ENCODE measurements at regions not wholly inside any gene's neighbourhood (a gene's known extent, or its start where the extent isn't known, plus 50 kb on each side); places are given as distances from the start of the nearest gene placed in this dataset.

DNA sequence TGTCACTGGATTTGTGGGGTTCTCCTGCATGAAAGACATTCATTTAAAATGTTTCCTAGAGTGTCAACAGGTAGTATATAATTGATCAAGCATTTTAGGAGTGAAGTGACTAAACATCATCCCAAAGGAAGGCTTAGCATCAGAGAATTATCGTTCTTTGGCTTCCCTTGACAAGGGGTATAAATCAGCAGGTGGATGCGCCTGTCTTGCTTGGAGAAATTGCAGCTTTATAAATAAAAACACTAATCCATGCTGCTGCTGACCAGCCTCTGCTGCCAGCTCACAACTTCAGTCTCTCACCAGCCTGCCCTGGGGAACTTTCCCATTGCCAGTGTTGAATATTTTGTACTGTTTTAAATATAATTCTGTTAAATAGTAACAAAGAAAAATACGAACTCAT, 1184.7 kb upstream of the TENM4 start:
- DNase-seq (ENCODE audit: low read depth, low spot score) = no peak

- no peak for DNase-seq (ENCODE audit: low read depth, low spot score)
Observed at GRCh38 chr11:80621871-80622270, 1181.0 kb upstream of the TENM4 start.

DNA sequence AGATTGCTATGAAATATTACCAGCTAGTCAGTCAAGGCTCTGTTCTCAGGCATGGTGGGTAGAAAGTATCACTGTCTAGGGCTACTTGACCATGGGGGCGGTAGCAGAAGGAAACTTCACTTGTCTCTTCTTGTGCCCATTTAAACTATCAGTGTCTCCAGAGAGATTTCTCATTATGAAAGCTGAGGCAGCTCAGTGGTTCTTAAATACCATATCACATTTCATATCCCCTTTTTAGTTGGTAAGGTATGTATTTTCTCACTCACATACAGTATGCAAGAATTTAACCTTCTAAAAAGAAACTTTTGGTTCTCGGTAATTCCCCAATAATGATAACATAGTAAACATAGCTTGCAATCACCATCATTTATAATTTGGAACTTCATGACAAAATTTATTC, 1180.0 kb upstream of the TENM4 start:
- no peak for DNase-seq (ENCODE audit: low read depth, low spot score)

DNA sequence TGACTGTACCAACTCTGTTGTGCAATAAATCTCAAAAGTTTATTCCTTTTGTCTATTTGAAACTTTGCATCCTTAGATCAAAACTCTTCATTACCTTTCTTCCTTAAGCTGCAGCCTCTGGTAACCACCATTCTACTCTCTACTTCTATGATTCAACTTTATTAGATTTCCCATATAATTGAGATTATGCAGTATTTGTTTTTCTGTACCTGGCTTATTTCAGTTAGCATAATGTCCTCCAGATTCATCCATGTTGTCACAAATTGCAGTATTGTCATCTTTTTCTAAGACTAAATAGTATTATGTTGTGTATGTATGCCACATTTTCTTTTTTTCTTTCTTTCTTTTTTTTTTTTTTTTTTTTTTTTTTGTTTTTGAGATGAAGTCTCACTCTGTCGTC, 1176.3 kb upstream of the TENM4 start:
- DNase-seq (ENCODE audit: low read depth, low spot score) = no peak

DNA sequence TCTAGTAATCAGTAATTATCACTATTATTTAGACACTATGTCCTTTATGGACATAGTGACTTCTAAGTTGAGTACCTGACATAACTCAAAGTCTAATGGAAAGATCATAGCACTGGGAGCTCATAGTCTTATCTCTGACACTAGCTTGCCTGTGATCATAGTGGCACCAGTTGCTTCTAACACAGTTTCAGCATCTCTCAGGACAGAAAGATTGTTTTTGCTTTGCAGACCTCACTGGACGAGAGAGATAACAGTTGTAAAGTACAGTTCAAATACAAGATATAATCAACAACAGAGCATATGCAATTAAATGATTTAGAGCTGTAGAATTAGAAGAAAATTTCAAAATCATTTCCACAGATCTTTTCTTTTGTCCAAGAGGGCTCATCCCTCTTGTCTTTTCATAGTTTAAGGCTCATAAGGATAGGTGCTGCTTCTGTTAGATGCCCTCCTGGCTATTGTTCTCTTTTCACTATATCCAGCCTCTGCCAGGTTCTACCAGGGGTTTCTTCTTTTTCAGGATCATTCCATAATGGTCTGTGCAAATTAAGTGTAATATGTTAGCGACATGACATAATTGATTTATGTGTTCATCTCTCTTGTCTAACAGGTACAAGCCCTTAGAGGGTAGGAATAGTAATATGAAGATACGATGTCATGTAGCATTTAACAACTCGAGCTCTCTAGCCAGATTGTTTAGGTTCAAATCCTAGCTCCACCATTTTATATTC, 1175.4 kb upstream of the TENM4 start:
- no peak for DNase-seq (ENCODE audit: low read depth, low spot score)

DNA sequence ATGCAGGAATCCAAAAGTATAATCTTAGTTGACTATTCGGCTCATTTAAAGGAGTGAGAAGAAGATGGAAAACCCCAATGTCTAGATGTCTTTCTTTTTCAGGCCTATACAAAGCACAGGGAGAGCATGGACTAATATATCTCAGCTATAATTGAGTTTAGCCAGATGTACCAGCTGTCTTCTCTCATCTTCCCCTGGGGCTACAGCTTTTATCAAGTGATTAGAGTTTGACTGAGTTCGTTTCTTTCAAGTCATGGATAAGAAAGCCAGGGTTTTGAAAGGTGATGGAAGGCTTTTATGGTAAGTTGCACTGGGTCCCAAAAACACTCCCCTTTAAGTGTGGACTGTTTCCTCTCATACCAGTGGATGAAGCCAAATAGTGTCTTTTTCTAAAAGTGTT, 1172.8 kb upstream of the TENM4 start:
- DNase-seq (ENCODE audit: low read depth, low spot score) = no peak

- no peak for DNase-seq (ENCODE audit: low read depth, low spot score)
Observed at GRCh38 chr11:80610516-80610915, 1169.7 kb upstream of the TENM4 start.

DNA sequence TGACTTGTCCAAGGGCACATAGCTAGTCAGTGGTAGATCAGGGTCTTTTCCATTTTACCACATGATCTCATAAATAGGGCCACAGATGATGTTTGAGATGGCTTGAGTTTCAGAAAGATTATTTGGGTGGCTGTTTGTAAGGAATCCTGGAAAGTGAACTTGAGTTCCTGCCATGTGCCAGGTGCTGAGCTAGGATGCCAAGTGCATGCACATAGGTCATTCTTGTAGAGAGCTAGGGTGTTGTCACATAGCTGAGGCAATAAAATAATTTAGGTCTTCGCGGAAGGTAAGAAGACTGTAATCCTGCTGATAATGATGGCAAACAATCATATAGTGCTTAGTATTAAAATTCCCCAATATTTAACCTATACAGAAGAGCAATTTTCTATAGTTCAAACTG, 1162.6 kb upstream of the TENM4 start:
- no peak for DNase-seq (ENCODE audit: low read depth, low spot score)

DNA sequence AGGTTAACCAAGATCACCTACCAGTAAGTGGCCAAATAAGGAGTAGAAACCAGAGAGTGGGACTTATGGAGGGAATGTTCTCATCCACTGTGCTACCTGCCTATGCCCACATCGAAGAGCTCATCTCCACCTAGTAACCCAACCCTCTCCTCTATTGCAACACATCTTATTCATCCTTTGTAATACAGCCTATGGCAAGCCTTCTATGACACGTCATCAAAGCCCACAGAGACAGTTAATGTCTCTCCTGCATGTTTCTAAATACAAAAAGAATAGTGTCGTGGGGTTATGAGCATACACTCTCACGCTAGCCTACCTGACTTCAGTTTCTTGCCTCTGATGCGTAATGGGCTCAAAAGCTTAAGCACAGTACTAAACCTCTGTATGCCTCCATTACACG, 1158.1 kb upstream of the TENM4 start:
- DNase-seq (ENCODE audit: low read depth, low spot score) = no peak

GRCh38 chr11:80596291-80596810, 1155.5 kb upstream of the TENM4 start:
- no peak for DNase-seq (ENCODE audit: low read depth, low spot score)

DNA sequence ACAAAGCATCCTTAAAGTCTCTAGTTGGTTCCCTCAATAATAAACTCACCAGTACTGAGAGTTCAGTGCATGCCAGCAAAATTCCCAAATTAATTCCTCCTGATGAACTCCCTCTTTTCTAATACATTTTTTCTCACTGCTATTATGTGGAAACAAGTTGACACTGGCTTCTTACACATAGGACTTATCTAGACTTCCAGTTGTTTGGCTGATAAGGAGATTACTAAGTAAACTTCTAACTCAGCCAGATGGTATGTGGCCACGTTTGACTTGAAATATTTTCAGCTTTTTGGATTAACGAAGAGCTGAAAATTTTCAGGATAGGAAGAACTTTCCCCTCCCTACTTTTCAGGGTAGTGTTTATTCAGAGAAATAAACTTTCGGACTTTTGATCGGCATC, 1154.2 kb upstream of the TENM4 start:
- DNase-seq (ENCODE audit: low read depth, low spot score) = peak; percentile 74

GRCh38 chr11:80593648-80594374, 1153.0 kb upstream of the TENM4 start:
- DNase-seq (ENCODE audit: low read depth, low spot score) = peak; percentile 83

DNA sequence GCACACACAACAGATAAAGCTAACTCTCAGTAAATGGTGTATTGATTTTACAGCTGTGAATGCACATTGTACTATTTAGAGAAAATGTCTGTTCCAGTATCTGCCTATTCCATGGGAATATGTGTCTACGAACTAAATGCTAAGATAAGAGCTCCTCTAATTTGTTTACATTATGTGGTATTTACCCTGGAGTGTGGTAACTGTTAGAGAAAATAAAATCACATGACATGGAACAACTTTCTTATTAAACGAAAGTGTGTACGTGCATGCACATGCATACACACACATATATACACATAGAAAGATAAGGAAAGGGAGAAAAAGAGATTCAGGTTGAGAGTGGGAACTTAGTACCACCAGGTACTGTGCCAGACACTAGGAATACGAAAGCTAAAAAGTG, 1151.7 kb upstream of the TENM4 start:
- no peak for DNase-seq (ENCODE audit: low read depth, low spot score)

GRCh38 chr11:80587906-80588305, 1147.1 kb upstream of the TENM4 start:
- DNase-seq (ENCODE audit: low read depth, low spot score) = no peak

DNA sequence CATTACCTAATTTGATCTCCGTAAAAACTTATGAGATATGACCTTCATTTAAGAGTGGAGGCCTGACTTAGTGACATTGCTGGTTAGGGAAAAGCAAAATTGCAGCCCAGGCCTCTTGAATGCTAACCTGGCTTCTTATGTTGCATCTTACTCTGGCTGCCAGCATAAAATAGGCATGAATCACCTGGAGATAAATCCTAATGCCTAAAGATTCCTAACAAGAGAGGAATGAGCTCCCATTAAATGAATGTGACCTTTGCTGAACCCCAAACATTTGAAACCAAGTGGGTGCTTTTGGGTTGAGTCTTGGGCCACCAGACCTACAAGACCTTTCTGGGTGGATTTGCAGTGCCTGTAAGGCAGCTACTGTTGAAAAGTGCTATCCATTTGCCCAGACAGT, 1145.6 kb upstream of the TENM4 start:
- peak; percentile 35 for DNase-seq (ENCODE audit: low read depth, low spot score)

DNA sequence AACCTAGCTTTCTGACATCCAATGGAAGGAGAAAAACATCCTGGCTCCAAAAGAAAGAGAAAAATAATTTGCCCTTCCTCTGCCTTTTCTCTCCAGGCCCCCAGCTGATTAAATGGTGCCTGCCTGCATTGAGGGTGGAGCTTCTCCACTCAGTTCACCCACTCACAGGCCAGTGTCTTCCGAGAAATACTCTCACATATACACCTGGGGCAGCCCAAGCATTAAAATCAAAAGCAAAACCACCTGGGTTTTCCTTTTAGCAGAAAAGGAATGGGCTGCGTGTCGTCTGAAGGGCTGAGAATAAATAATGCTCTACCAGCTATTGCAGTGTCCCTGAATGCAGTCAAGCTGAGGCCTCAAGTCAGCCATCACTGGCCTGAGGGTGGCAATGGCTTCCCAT, 1143.8 kb upstream of the TENM4 start:
- no peak for DNase-seq (ENCODE audit: low read depth, low spot score)

DNA sequence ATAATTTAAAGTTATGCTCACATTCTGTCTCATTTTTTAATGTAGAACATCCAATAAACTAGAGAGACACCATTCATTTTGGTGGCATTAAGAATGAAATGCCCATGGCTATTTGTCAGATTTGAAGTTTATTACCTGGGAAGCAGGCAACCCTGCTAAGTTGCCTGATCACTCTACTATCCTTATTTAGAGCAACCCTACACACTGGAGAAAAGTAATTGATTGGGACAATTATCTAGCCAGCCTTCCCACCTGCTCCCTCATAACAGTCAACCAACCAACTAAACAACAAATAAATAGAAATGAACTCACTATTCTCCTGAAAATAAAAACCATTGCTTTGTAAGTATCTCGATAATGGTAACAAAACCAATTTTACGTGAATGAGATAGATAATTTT, 1129.0 kb upstream of the TENM4 start:
- DNase-seq (ENCODE audit: low read depth, low spot score) = no peak

GRCh38 chr11:80565231-80565630, 1124.4 kb upstream of the TENM4 start:
- DNase-seq (ENCODE audit: low read depth, low spot score) = no peak

DNA sequence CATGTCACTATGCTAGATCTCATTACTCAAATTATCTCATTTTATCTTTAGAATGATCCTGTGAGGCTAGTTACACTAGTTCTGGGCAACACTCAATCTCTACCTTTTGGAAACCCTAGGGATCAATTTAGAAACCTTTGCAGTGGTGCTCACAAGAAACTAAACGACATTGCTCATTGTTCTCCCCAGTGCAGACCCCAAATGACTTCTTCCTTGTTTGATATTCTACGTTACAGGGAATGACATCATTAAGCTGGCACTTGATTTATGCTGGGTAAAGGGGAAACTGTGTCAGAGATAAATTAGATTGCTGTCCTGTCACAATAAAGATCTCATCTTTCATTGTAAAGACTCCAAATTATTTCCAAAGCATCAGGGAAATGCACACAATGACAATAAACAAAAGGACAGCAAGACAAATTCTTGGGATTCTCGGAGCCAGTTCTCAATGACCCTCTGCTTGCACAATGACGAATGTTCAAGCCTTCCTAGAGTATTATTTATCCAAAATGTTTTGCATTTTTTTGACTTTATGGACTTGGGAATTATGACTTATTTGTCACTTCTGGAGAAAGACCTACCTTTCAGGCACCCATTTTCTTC, 1121.8 kb upstream of the TENM4 start:
- DNase-seq (ENCODE audit: low read depth, low spot score) = no peak

GRCh38 chr11:80559942-80560341, 1119.1 kb upstream of the TENM4 start:
- no peak for DNase-seq (ENCODE audit: low read depth, low spot score)

- DNase-seq (ENCODE audit: low read depth, low spot score) = no peak
Observed at GRCh38 chr11:80553565-80553964, 1112.7 kb upstream of the TENM4 start.

- no peak for DNase-seq (ENCODE audit: low read depth, low spot score)
Observed at GRCh38 chr11:80542704-80543103, 1101.9 kb upstream of the TENM4 start.

DNA sequence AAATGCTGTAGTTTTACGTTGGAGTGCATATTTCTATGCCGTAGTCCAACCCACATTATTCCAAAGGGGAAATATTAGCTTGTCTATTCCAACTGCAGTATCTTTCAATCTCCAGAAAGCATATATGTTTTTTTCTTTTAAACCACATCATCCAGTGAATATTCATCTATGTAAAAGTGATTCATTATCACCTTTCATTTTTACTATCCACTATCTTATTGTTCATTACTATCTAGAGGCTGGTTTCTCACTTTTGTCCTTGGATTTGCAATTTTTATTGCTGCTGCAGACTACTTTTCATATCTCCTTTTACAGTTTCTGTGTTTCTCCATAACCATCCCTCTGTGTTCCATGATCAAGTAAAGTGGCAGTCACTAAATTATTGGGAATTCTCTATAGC, 1097.2 kb upstream of the TENM4 start:
- no peak for DNase-seq (ENCODE audit: low read depth, low spot score)
